Activated T-cell treated with anti-CD3 and anti-CD28 coated beads, Interleukin-2, amount 50 U/mL, for 4 hours (primary cell): ENCODE measurements at regions not wholly inside any gene's neighbourhood (a gene's known extent, or its start where the extent isn't known, plus 50 kb on each side); places are given as distances from the start of the nearest gene placed in this dataset.

Experiments used
- ATAC-seq, 2 donors: fragments of 200-7000 bp; cut with Tn5 transposase; one replicate each; pipeline ENCODE4 v1.10.0; 2021
- DNase-seq: peaks from one replicate; pipeline ENCODE4 v3.0.0-alpha.2; 2020
- H3K27me3 Mint-ChIP-seq: one replicate; pipeline ENCODE4 v1.8.0; 2021; ENCODE audit warnings: low read depth, mixed read lengths
- H3K36me3 Mint-ChIP-seq: one replicate; pipeline ENCODE4 v1.8.0; 2022; ENCODE audit warnings: mixed read lengths; ENCODE audit not compliant: insufficient read depth
- H3K4me1 Mint-ChIP-seq: one replicate; pipeline ENCODE4 v1.8.0; 2021; ENCODE audit warnings: low read depth, mixed read lengths
- H3K4me3 Mint-ChIP-seq: one replicate; pipeline ENCODE4 v1.8.0; 2021; ENCODE audit warnings: mild to moderate bottlenecking, moderate library complexity, mixed read lengths
- H3K9me3 Mint-ChIP-seq: one replicate; pipeline ENCODE4 v1.8.0; 2021; ENCODE audit warnings: mixed read lengths

DNA sequence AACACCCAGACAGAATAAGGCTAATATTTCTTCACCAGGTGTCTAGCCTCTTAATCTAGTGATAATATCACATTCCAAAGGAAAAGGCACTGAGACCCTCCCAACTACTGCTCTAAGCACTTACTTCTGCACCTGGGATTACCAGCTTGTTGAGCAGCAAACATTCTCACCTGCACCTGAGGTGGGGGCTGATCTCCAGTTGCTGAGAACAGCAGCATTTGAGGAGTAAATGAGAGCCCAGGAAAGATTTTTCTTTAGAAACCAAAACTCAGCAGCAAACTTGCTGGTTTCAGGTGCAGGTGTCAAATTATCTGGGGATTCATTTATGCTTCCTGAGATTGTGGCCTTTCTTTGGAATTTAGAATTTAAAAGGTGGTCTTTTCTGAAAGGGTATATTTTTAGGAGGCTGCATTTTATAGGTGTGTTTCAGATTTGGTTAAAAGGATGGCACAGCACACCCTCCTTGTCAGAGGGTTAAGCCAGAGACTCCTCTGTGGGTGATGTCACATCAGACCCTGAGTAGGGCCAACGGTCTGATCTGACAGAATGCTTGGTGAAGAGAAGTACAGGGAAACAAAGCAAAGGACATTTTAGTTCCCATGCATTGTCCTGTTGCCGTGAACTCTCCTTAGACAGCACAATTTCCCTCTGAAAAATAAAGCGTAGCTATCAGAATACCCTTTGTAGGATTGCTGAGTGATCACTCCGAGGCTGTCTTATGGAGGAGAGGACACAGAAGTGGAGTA is 411.0 kb upstream of the ATP11B start:
- H3K27me3 Mint-ChIP-seq: no peaks in the 10 kb centered on the region
- no peaks in the 10 kb centered on the region for H3K9me3 Mint-ChIP-seq

DNA sequence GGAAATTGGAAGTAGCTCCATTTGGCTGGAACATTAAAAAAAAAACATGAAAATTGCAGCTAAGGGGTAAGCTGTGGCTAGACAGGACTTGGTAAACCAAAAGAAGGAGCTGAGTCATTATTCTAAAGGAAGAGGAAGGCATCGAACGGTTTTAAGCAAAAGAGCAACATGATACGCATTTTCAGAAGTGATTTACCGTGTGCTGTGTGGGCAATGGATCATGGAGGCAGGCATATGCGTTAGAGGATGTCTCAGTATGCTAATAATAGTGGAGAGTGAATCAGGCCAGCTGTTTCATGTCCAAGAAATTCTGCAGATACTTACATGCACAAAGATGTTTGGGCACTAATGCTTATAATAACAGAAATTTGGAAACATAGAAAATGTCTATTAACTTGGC is 409.1 kb upstream of the ATP11B start:
- no peaks in the 10 kb centered on the region for H3K36me3 Mint-ChIP-seq
- no peak for DNase-seq
- no peaks in the 10 kb centered on the region for H3K4me1 Mint-ChIP-seq
- H3K4me3 Mint-ChIP-seq: no peak overlapping the region
- no peaks in the 10 kb centered on the region for H3K9me3 Mint-ChIP-seq
- no peaks in the 10 kb centered on the region for H3K27me3 Mint-ChIP-seq
- ATAC-seq: no peak

More for the DNA sequence above, 411.0 kb upstream of the ATP11B start:
- ATAC-seq (no peak), DNase-seq (no peak)
- no peak overlapping the region for H3K4me3 Mint-ChIP-seq
- H3K4me1 Mint-ChIP-seq: no peaks in the 10 kb centered on the region
- H3K36me3 Mint-ChIP-seq: no peaks in the 10 kb centered on the region

DNA sequence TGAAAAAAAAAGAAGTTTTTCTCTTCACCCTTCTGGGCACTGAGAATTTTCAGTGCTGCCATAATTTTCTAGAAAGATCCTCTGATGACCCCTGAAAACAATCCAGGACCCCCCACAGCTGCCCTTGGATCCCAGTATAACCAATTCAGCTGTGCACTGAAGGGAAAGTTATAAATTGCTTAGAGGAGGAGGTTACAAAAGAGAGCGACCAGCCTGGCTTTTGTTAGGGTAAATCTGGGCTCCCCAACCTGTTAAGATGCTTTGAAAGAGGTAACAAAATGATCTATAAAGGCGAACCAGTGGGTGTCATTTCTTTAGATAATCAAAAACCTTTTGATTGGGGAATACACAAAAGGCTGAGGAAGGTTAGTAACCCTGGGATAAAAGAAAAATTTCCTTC is 407.9 kb upstream of the ATP11B start:
- Mint-ChIP-seq H3K36me3 (no peaks in the 10 kb centered on the region), H3K9me3 (no peaks in the 10 kb centered on the region), H3K4me3 (no peak overlapping the region), H3K4me1 (no peaks in the 10 kb centered on the region), H3K27me3 (no peaks in the 10 kb centered on the region)
- ATAC-seq: no peak
- DNase-seq: no peak

DNA sequence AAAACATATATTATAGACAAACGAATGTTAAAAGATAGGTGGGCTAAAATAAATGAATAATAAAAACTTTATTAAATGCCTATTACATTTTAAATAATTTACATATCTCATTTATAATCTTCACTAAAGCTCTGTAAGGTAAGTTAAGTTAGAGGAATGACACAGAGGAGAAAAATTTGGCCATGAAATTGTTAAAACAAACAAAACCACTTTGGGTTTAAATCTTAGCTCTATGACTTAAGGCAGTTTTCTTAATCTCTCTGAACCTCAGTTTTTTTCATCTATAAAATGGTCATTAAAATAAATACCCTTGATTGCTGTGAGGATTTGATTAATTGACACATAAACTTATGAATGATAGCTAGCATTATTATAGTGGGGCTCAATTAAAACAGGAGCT is 404.8 kb upstream of the ATP11B start:
- Mint-ChIP-seq H3K27me3 (no peaks in the 10 kb centered on the region), H3K4me3 (no peak overlapping the region), H3K36me3 (no peaks in the 10 kb centered on the region), H3K9me3 (no peaks in the 10 kb centered on the region), H3K4me1 (no peaks in the 10 kb centered on the region)
- DNase-seq: no peak
- no peak for ATAC-seq

DNA sequence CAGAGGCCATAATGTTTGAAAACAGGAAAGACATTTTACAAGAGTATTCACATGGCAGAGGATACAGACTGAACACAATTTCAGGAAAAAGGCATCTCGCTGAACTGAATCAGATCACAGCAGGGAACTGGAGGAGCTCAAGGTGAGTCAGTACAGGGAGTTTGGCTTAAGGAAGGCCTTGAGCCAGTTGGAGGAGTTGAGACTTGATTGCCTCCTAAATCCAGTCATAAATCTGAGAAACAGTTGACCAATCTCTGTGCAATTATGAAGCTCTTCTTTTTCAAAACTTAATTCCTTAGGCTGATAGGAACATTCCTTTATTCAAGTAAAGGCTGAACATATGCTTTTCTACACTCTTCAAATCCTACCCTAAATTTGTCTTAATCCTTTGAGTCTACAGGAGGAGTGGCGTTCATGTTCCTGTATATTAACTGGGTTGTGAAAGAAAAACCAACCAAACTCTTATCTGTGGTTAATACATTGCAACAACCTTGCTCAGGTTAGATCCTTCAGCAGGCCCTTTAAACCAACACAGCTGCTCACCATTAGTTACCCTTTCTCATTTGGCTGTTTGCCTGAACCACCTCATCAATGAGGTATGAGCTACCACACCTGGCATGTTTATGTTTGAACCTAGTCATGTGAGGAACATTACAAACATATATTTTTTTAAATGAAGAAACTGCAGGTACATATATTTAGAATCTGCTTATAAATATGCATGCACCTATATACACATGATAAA is 404.1 kb upstream of the ATP11B start:
- Mint-ChIP-seq H3K9me3 (no peaks in the 10 kb centered on the region), H3K27me3 (no peaks in the 10 kb centered on the region), H3K4me1 (no peaks in the 10 kb centered on the region), H3K4me3 (no peak overlapping the region), H3K36me3 (no peaks in the 10 kb centered on the region)
- ATAC-seq: no peak
- no peak for DNase-seq

DNA sequence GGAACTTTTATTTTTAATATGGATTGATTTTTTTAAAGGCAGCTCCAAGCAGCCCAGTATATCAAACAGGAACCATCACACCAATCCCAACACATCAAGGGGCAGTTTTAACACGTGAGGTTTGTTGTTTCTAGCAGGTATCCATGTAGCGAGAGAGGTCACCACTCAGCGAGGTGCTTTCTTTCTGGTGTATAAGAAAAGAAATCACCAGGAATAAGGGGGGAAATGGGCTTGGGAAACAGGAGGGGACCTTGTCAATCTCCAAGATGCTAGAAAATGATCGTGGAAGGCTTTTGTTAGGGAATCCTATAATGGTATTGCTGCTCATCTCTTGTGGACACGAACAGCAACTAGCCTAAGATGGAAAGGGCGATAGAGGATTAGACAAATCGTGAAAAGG is 402.9 kb upstream of the ATP11B start:
- H3K4me1 Mint-ChIP-seq: no peaks in the 10 kb centered on the region
- no peaks in the 10 kb centered on the region for H3K9me3 Mint-ChIP-seq
- no peaks in the 10 kb centered on the region for H3K27me3 Mint-ChIP-seq
- ATAC-seq (no peak), DNase-seq (no peak)
- no peak overlapping the region for H3K4me3 Mint-ChIP-seq
- H3K36me3 Mint-ChIP-seq: no peaks in the 10 kb centered on the region

DNA sequence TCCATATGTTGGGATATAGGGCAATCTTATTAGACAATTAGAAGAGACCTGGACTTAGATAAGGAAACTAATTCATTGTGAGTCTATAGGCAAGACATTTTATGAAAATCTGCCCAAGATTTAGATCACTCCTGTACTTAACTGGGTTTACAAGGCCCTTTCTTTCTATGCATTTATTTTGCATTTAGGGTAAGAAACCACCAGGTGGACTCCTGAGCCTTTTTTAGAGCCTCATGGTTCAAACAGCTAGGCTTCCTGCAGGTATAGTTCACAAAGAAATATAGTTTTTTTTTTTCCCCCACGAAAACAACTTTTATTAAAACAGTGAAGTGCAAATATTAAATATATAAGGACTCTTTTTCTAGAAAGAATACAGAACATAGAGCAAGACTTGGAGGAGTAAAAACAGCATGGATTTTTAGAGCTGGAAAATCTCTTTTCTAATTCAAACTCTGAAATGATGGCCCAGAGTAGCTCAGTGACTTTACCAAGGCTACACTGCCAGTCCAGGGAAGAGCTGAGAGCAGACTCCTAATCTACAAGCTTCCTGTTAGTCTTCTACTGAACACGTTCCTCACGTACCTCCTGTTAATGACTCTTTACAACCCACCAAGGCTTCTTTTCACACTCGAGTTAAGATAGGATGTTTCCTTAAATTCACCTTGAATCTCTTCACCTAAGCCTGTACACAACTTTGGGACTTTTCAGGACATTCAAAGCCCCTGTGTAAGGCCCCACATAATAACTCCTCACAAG is 400.9 kb upstream of the ATP11B start:
- Mint-ChIP-seq H3K36me3 (no peaks in the 10 kb centered on the region), H3K27me3 (no peaks in the 10 kb centered on the region), H3K4me1 (no peaks in the 10 kb centered on the region), H3K9me3 (no peaks in the 10 kb centered on the region), H3K4me3 (no peak overlapping the region)
- DNase-seq: no peak
- no peak for ATAC-seq

DNA sequence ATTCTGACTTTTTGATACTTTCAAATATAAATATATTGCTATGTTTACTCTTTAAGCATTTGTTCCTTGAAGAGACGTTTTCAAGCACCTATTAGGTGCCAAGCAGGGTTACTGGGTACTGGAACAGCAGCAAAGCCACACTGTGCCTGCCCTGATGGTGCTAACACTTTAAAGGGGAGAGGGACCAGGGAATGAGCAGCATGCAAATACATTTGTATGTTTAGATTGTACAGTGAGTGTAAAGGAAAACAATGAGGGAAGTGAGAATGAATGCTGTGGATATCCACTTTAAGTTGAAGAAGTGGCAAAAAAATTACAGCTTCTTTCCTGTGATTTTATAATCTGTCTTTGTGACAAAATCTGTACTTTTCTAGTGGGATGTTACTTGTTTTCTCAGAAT is 400.2 kb upstream of the ATP11B start:
- H3K4me1 Mint-ChIP-seq: no peaks in the 10 kb centered on the region
- no peak for DNase-seq
- ATAC-seq: no peak
- H3K36me3 Mint-ChIP-seq: no peaks in the 10 kb centered on the region
- no peaks in the 10 kb centered on the region for H3K9me3 Mint-ChIP-seq
- no peak overlapping the region for H3K4me3 Mint-ChIP-seq
- H3K27me3 Mint-ChIP-seq: peaks cover under 1% of the 10 kb centered on the region

DNA sequence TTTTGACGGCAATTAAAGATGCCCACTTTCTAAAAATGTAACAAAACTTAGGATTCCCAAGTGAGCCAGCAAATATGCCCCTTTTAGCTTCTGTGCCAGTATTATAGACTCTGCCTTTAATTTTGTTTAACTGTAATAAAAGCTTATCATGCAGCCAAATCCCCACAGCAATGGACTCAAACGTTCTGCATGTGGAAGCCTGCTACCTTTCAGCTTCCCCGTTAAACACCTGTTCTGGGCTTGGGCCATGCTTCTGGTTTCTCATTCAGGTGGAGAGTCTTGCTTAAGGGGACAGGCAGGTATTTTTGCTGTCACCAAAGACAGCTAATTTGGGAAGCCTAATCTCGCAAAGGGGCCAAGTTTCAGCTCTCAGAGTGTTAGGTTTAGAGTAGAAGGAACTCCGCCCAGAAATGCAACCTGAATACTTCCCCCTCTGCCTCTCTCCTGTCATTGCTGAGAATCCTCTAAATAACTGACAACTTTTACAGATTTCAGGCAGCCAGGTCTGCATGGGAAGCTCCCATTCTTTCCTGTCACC is 399.4 kb upstream of the ATP11B start:
- Mint-ChIP-seq H3K4me3 (no peak overlapping the region), H3K9me3 (no peaks in the 10 kb centered on the region), H3K4me1 (no peaks in the 10 kb centered on the region), H3K27me3 (peaks cover 3% of the 10 kb centered on the region), H3K36me3 (no peaks in the 10 kb centered on the region)
- ATAC-seq (no peak), DNase-seq (no peak)

DNA sequence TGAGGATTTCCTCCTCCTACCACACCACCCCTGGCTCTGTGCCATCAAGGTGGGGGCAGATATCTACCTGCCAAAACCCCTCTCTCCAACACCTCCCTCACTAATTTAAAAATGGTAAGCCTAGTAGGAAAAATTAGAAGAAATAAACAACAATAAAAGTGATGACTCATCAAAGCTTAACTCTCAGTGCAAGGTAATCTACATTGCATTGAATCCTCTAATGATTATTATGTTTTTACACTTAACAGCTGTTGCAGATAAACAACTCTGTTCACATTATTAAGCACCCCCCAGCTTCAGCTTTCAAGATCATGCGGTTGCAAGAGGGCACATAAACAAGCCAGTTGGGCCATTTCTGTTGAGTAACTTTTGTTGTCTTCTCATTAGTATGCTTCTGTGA is 396.1 kb upstream of the ATP11B start:
- H3K36me3 Mint-ChIP-seq: no peaks in the 10 kb centered on the region
- ATAC-seq (no peak), DNase-seq (no peak)
- H3K9me3 Mint-ChIP-seq: no peaks in the 10 kb centered on the region
- peaks cover 3% of the 10 kb centered on the region for H3K27me3 Mint-ChIP-seq
- no peaks in the 10 kb centered on the region for H3K4me1 Mint-ChIP-seq
- no peak overlapping the region for H3K4me3 Mint-ChIP-seq

DNA sequence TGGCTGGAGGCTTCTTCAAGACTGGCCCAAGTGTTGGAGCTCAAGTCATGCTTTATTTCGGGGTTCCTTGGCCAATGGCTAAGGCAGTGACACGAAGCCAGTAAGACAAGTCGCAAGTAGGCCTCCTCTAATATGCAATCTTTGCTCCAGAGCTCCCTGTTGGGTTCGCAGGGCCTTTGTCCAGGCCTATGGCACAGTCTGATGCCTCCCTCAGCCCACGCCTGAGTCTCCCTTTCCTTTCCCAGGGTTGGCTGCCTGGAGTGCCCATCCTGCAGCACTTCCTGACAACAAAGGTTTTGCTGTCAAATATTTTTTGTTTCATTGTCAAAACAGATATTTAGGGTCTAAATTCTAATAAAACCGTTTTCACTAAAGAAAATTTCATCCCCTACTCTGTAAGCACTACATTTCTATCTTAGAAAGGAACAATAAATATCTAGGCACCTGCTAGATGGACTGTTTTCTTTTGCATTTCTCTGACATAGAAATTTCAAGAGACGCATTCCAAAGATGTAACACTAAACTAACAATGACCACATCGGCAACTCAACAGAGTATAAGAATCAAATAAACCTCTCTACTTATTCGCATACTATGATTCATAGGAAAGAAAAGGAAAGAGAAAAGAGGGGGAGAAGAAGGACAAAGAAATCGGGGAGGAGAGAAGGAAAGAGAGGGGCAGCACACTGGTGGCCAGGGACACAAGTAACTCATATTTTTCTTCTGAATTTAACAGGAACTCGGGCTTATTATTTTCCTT is 393.1 kb upstream of the ATP11B start:
- Mint-ChIP-seq H3K36me3 (no peaks in the 10 kb centered on the region), H3K27me3 (peaks cover 3% of the 10 kb centered on the region), H3K4me3 (no peak overlapping the region), H3K9me3 (no peaks in the 10 kb centered on the region), H3K4me1 (no peaks in the 10 kb centered on the region)
- no peak for ATAC-seq
- DNase-seq: no peak

DNA sequence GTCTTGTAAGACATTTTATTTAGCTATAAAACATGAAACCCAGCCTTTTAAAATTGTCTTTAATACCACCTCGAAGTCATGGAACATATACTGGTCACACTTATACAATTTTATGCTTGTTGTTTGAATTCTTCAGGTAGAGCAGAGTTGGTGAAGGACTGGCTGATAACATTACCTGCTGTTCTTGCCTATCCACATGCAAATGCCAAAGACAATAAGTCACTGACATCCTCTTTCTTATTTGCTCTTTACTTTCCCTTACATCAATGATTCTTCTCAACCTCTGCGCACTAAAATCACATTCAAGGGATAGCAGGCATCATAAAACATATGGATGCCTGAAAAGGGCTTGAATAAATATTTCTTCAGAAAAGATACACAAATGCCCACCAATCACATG is 392.5 kb upstream of the ATP11B start:
- DNase-seq: no peak
- no peak overlapping the region for H3K4me3 Mint-ChIP-seq
- ATAC-seq: no peak
- H3K4me1 Mint-ChIP-seq: no peaks in the 10 kb centered on the region
- H3K27me3 Mint-ChIP-seq: peaks cover 3% of the 10 kb centered on the region
- no peaks in the 10 kb centered on the region for H3K9me3 Mint-ChIP-seq
- no peaks in the 10 kb centered on the region for H3K36me3 Mint-ChIP-seq

DNA sequence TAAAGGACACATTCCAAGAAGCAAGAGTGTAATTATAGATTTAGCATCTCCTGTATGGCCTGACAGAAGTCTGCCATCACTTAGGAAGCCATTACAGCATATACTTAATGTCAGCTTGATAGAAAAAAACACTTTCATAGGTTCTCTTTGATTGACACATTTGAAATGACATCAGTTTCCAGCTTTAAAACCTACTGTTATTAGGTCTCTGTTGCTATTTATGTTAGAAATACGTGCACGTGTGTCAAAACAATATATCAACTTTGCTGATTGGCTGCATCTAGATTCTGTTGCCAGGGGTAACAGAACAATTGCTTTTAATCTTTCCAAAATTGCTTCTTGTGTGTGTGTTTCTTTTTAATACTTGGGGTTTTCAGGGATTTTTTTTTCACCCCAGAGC is 389.3 kb upstream of the ATP11B start:
- no peak for DNase-seq
- no peaks in the 10 kb centered on the region for H3K27me3 Mint-ChIP-seq
- no peaks in the 10 kb centered on the region for H3K4me1 Mint-ChIP-seq
- H3K36me3 Mint-ChIP-seq: no peaks in the 10 kb centered on the region
- ATAC-seq: no peak
- no peak overlapping the region for H3K4me3 Mint-ChIP-seq
- H3K9me3 Mint-ChIP-seq: no peaks in the 10 kb centered on the region

DNA sequence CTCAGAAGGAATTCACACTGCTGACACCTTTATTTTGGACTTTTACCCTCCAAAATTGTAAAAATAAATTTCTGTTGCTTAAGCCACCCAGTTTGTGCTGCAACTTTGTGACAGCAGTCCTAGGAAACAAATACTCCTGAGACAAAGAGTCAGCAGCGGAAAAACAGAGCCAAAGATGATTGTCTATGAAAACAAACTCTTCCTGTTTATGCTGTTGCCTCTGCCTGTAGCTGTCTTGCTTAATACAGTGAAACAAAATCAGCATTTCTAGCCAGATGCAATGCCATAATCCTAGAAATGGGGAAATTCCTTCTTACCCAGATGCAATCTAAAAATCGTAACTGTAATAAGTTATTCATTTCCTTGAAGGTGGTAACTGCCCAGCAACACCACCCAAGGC is 387.5 kb upstream of the ATP11B start:
- H3K9me3 Mint-ChIP-seq: no peaks in the 10 kb centered on the region
- no peaks in the 10 kb centered on the region for H3K27me3 Mint-ChIP-seq
- DNase-seq: no peak
- H3K36me3 Mint-ChIP-seq: no peaks in the 10 kb centered on the region
- no peak overlapping the region for H3K4me3 Mint-ChIP-seq
- H3K4me1 Mint-ChIP-seq: no peaks in the 10 kb centered on the region
- no peak for ATAC-seq
